Stimulated activated CD4-positive, alpha-beta T cell treated with anti-CD3 and anti-CD28 coated beads, Interleukin-12 subunit alpha, Interleukin-12 subunit beta, amount 100 ng/mL, for 24 hours (primary cell): ENCODE measurements at regions not wholly inside any gene's neighbourhood (a gene's known extent, or its start where the extent isn't known, plus 50 kb on each side); places are given as distances from the start of the nearest gene placed in this dataset.
A peak's percentile ranks its signal among the peaks of the same experiment; 100 is the strongest.

Experiments used
- DNase-seq, 2 experiments: peaks; one replicate each; pipeline ENCODE4 v3.0.0-alpha.2; 2020; ENCODE audit warnings: low read depth in 2 of 2

- DNase-seq = no peak
Measured at GRCh38 chr12:130017591-130018449, 114.0 kb upstream of the TMEM132D start.

- no peak for DNase-seq
Measured at GRCh38 chr12:130018614-130019013, 114.8 kb upstream of the TMEM132D start.

- DNase-seq = peak in 1 of 2 experiments; percentile 36
Measured at GRCh38 chr12:130026608-130027176, 122.9 kb upstream of the TMEM132D start.

- no peak for DNase-seq
Measured at GRCh38 chr12:130027798-130028197, 124.0 kb upstream of the TMEM132D start.

GRCh38 chr12:130029151-130029550, 125.3 kb upstream of the TMEM132D start:
- DNase-seq = no peak

- DNase-seq = no peak
Measured at GRCh38 chr12:130031041-130031440, 127.2 kb upstream of the TMEM132D start.

- DNase-seq = peak; percentile 36 to 60
Measured at GRCh38 chr12:130031571-130032189, 127.9 kb upstream of the TMEM132D start.

- DNase-seq = peak; percentile 17 to 50
Measured at GRCh38 chr12:130041983-130042812, 120.1 kb upstream of the FZD10 start.

- DNase-seq = no peak
Measured at GRCh38 chr12:130043685-130044406, 118.4 kb upstream of the FZD10 start.

- DNase-seq = no peak
Measured at GRCh38 chr12:130044991-130045621, 117.2 kb upstream of the FZD10 start.

- DNase-seq = no peak
Measured at GRCh38 chr12:130049666-130050065, 112.6 kb upstream of the FZD10 start.

- no peak for DNase-seq
Measured at GRCh38 chr12:130051900-130052299, 110.4 kb upstream of the FZD10 start.

- DNase-seq = no peak
Measured at GRCh38 chr12:130053651-130054069, 108.6 kb upstream of the FZD10 start.

- no peak for DNase-seq
Measured at GRCh38 chr12:130054803-130055202, 107.5 kb upstream of the FZD10 start.

- DNase-seq = no peak
Measured at GRCh38 chr12:130058926-130059472, 103.3 kb upstream of the FZD10 start.

- no peak for DNase-seq
Measured at GRCh38 chr12:130063866-130064265, 98.4 kb upstream of the FZD10 start.

- DNase-seq = no peak
Measured at GRCh38 chr12:130064999-130065398, 97.3 kb upstream of the FZD10 start.

- DNase-seq = no peak
Measured at GRCh38 chr12:130066742-130067141, 95.5 kb upstream of the FZD10 start.

- DNase-seq = no peak
Measured at GRCh38 chr12:130068741-130069140, 93.5 kb upstream of the FZD10 start.

- no peak for DNase-seq
Measured at GRCh38 chr12:130070126-130070611, 92.1 kb upstream of the FZD10 start.
